Activated CD4-positive, alpha-beta memory T cell treated with anti-CD3 and anti-CD28 coated beads for 36 hours (primary cell): ENCODE measurements at regions not wholly inside any gene's neighbourhood (a gene's known extent, or its start where the extent isn't known, plus 50 kb on each side); places are given as distances from the start of the nearest gene placed in this dataset.
"Not testable (repeated sequence)": the region's sequence is repeated elsewhere in the genome, so short reads cannot be mapped to it uniquely, and the experiment has no call there.

Experiments
- CTCF ChIA-PET: fragments of 350-600 bp; sonication (Branson Sonifier 250); formaldehyde crosslinking; loops from one replicate; lab custom pipeline; 2021; ENCODE audit warnings: antibody characterized with exemption, inconsistent platforms; lab: Charles Lee
- POLR2A ChIA-PET: fragments of 350-600 bp; sonication (Branson Sonifier 250); formaldehyde crosslinking; loops from one replicate; lab custom pipeline; 2021; ENCODE audit warnings: antibody characterized with exemption; lab: Charles Lee
- DNase-seq: peaks from one replicate; pipeline ENCODE4 v3.0.0-alpha.2; 2020
- H3K27ac Mint-ChIP-seq: one replicate; pipeline ENCODE4 v1.8.0; 2021; ENCODE audit warnings: mixed read lengths
- H3K27me3 Mint-ChIP-seq: one replicate; pipeline ENCODE4 v1.8.0; 2021; ENCODE audit warnings: mixed read lengths
- H3K36me3 Mint-ChIP-seq: one replicate; pipeline ENCODE4 v1.8.0; 2021; ENCODE audit warnings: mixed read lengths
- H3K4me1 Mint-ChIP-seq: one replicate; pipeline ENCODE4 v1.8.0; 2021; ENCODE audit warnings: low read depth, mixed read lengths
- H3K4me3 Mint-ChIP-seq: one replicate; pipeline ENCODE4 v1.8.0; 2021; ENCODE audit warnings: mild to moderate bottlenecking, mixed read lengths
- H3K9me3 Mint-ChIP-seq: one replicate; pipeline ENCODE4 v1.8.0; 2021; ENCODE audit warnings: mixed read lengths
- intact Hi-C: fragments of 100-400 bp; cut with micrococcal nuclease; formaldehyde crosslinking; loops from one replicate; pipeline ENCODE4 v1.15.1; 2023

- peaks cover 11% of the 10 kb centered on the region for H3K4me1 Mint-ChIP-seq
- intact Hi-C loops, result no loop called here
- no peaks in the 10 kb centered on the region for H3K36me3 Mint-ChIP-seq
- no peak overlapping the region for H3K4me3 Mint-ChIP-seq
- H3K9me3 Mint-ChIP-seq, result no peaks in the 10 kb centered on the region
- DNase-seq, result no peak
- CTCF ChIA-PET, result interaction anchor here (0.7 kb wide), 1 partner anchor 320 kb away, joined by 3 read pairs; no protein-coding TSS in a partner anchor
- H3K27ac Mint-ChIP-seq, result no peak overlapping the region
- peaks cover 6% of the 10 kb centered on the region for H3K27me3 Mint-ChIP-seq
- POLR2A ChIA-PET, result no interaction called here
Measured at GRCh38 chr2:239818531-239819011, 206.6 kb downstream of the NDUFA10 start.

- H3K9me3 Mint-ChIP-seq, result no peaks in the 10 kb centered on the region
- no peaks in the 10 kb centered on the region for H3K36me3 Mint-ChIP-seq
- no peak for DNase-seq
- no peak overlapping the region for H3K27ac Mint-ChIP-seq
- H3K4me1 Mint-ChIP-seq, result peaks cover 11% of the 10 kb centered on the region
- H3K4me3 Mint-ChIP-seq, result no peak overlapping the region
- ChIA-PET CTCF (no interaction called here), POLR2A (no interaction called here)
- H3K27me3 Mint-ChIP-seq, result peaks cover 6% of the 10 kb centered on the region
- intact Hi-C loops, result no loop called here
Measured at GRCh38 chr2:239818086-239818485, 207.1 kb downstream of the NDUFA10 start.

GRCh38 chr2:239817468-239818031 lies 207.6 kb downstream of the NDUFA10 start:
- H3K4me3 Mint-ChIP-seq, POLR2A ChIA-PET, H3K27me3 Mint-ChIP-seq, H3K4me1 Mint-ChIP-seq, DNase-seq, H3K27ac Mint-ChIP-seq, intact Hi-C loops, CTCF ChIA-PET, H3K36me3 Mint-ChIP-seq, H3K9me3 Mint-ChIP-seq: not testable (repeated sequence)

- Mint-ChIP-seq H3K9me3 (no peaks in the 10 kb centered on the region), H3K27me3 (peaks cover 6% of the 10 kb centered on the region), H3K27ac (no peak overlapping the region), H3K4me1 (peaks cover 2% of the 10 kb centered on the region), H3K4me3 (no peak overlapping the region), H3K36me3 (no peaks in the 10 kb centered on the region)
- no peak for DNase-seq
- ChIA-PET POLR2A (no interaction called here), CTCF (no interaction called here)
- intact Hi-C loops, result no loop called here
Measured at GRCh38 chr2:239816576-239817467, 208.3 kb downstream of the NDUFA10 start.

DNA sequence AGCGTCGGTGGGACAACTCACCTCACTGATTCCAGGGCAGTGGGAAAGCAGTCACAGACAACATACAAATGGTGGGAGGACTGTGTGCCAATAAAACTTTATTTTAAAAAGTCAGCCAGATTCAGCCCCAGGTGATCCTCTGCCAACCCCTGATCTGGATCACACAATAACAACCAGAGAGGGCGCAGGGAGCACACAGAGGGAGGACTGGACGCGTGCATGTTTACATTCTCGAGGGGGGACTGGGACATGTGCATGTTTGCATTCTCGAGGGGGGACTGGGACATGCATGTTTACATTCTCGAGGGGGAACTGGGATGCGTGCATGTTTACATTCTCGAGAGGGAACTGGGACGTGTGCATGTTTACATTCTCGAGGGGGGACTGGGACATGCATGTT lies 209.5 kb downstream of the NDUFA10 start:
- Mint-ChIP-seq H3K27me3 (peaks cover 6% of the 10 kb centered on the region), H3K36me3 (no peaks in the 10 kb centered on the region), H3K4me3 (no peak overlapping the region), H3K4me1 (no peaks in the 10 kb centered on the region), H3K9me3 (no peaks in the 10 kb centered on the region), H3K27ac (no peak overlapping the region)
- CTCF ChIA-PET, result no interaction called here
- POLR2A ChIA-PET, result no interaction called here
- no peak for DNase-seq
- intact Hi-C loops, result no loop called here

DNA sequence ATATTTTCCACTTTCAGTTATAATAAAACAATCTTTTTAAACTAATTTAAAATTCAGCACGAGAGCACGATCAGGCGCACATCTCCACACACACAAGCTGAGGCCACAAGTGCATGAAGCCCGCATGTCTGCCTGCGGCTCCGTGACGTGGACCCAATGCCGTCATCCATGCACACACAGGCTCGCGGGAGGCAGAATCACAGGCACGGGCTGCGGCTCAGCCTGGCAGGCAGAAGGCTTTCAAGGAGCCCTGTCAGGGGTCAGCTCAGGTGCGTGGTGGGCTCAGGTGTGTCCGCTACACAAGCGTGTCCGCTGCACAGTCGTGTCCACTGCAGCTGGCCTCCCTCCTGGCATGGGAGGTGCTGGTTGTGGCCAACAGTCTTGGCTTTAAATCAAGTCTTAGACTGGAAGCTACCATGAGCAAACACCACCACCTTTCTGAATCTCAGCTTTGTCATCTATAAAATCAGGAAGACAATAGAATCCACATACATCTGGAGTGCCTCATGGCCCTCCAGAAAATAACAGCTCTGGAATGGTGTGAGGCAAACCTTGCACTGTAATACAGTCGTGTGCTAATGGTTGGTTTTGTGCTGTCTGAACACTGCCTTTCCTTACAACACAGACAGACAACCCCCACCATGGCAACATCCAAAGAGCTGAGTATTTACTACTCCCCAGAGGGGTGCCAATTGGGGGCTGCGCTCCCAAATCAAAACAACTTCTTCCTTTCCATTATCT lies 210.1 kb downstream of the NDUFA10 start:
- ChIA-PET POLR2A (no interaction called here), CTCF (no interaction called here)
- peaks cover 3% of the 10 kb centered on the region for H3K27me3 Mint-ChIP-seq
- no peaks in the 10 kb centered on the region for H3K4me1 Mint-ChIP-seq
- intact Hi-C loops, result no loop called here
- DNase-seq, result no peak
- H3K4me3 Mint-ChIP-seq, result no peak overlapping the region
- H3K27ac Mint-ChIP-seq, result no peak overlapping the region
- no peaks in the 10 kb centered on the region for H3K36me3 Mint-ChIP-seq
- no peaks in the 10 kb centered on the region for H3K9me3 Mint-ChIP-seq

- Mint-ChIP-seq H3K27ac (no peak overlapping the region), H3K36me3 (no peaks in the 10 kb centered on the region), H3K27me3 (peaks cover 3% of the 10 kb centered on the region), H3K4me3 (no peak overlapping the region), H3K4me1 (no peaks in the 10 kb centered on the region), H3K9me3 (no peaks in the 10 kb centered on the region)
- ChIA-PET CTCF (no interaction called here), POLR2A (no interaction called here)
- DNase-seq, result no peak
- intact Hi-C loops, result no loop called here
Measured at GRCh38 chr2:239814116-239814860, 210.9 kb downstream of the NDUFA10 start.

GRCh38 chr2:239813261-239814115 lies 211.7 kb downstream of the NDUFA10 start:
- Mint-ChIP-seq H3K4me1 (no peaks in the 10 kb centered on the region), H3K4me3 (no peak overlapping the region), H3K27me3 (no peaks in the 10 kb centered on the region), H3K27ac (no peak overlapping the region), H3K9me3 (no peaks in the 10 kb centered on the region), H3K36me3 (no peaks in the 10 kb centered on the region)
- ChIA-PET CTCF (no interaction called here), POLR2A (no interaction called here)
- DNase-seq, result no peak
- intact Hi-C loops, result no loop called here

DNA sequence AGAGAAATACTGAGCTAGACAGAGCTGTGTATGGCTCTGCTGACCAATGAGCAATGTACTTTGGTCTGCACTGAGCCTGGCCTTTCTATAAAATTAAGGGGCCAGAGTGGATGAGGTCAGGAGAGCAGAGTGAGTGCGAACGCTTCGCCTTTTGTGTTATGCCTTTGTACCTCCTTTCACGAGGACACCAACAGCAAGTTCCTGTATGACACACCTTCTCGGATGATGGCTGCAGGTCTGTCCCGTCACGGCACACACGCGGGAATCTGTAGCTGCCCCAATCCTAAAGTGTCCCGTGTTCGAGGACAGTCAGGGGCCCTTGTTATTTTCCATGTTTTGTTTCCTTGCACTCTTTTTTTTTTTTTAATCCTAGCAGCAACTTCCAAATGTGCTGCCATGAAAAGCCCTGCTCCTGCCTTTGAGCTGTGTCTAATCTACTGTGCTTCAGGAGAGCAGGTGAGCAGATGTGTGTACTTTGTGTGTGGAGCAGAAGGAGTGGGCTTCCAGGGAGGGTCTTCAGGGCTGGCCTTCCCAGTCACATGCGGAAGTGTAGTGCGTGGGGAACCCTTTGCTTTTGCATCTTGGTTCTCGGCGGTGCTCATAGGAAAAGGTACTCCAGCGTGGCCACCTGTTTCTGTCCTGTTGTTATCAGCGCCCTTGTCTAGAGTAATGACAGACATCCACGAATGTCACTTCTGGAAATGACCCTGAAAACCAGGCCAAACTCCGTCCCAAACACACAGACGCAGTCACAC lies 213.2 kb downstream of the NDUFA10 start:
- Mint-ChIP-seq H3K4me1 (no peaks in the 10 kb centered on the region), H3K27ac (no peak overlapping the region), H3K4me3 (no peak overlapping the region), H3K27me3 (no peaks in the 10 kb centered on the region), H3K9me3 (no peaks in the 10 kb centered on the region), H3K36me3 (no peaks in the 10 kb centered on the region)
- CTCF ChIA-PET, result no interaction called here
- POLR2A ChIA-PET, result no interaction called here
- no peak for DNase-seq
- intact Hi-C loops, result no loop called here

DNA sequence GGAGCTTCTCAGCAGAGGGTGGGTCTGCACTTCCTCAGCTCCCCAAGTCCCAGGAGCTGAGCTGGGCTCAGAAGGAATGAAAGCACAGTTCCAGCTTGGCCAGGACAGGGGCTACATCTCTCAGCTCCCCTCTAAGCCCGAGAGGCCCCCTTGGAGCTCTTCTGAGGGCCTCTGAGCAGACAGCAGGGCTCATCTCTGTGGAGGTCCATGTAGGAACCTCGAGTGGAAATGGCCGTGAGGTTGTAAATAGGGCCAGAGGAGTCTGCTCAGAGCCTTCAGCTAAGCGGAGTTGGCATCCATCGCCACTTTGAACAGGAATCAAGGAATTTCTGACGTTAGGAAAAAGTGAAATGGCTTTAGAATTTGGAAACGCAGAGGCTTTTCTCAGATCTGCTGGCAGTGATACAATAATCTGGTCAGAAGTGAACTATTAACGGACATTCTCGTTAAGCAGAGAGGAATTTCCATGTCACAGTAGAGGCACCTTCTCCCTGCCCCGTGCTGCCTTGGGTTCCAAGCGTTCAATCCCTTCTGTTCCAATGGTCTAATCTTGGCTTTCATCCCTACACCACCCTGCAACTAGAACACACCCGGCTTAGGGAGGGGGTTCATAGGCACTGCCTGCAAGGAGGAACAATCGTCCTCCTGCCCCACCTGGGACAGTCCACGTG lies 213.9 kb downstream of the NDUFA10 start:
- Mint-ChIP-seq H3K27me3 (no peaks in the 10 kb centered on the region), H3K4me1 (no peaks in the 10 kb centered on the region), H3K4me3 (no peak overlapping the region), H3K9me3 (no peaks in the 10 kb centered on the region), H3K27ac (no peak overlapping the region), H3K36me3 (no peaks in the 10 kb centered on the region)
- POLR2A ChIA-PET, result no interaction called here
- CTCF ChIA-PET, result no interaction called here
- no peak for DNase-seq
- intact Hi-C loops, result no loop called here
